ENCODE measurements at regions not wholly inside any gene's neighbourhood (a gene's known extent, or its start where the extent isn't known, plus 50 kb on each side); places are given as distances from the start of the nearest gene placed in this dataset.

GRCh38 chr15:31511707-31512310 is 185.2 kb downstream of the KLF13 start:
- no peak for TF ChIP-seq POLR2AphosphoS5 (IDR thresholded peaks at IDR 0.05)
- TF ChIP-seq, protein P1, sequence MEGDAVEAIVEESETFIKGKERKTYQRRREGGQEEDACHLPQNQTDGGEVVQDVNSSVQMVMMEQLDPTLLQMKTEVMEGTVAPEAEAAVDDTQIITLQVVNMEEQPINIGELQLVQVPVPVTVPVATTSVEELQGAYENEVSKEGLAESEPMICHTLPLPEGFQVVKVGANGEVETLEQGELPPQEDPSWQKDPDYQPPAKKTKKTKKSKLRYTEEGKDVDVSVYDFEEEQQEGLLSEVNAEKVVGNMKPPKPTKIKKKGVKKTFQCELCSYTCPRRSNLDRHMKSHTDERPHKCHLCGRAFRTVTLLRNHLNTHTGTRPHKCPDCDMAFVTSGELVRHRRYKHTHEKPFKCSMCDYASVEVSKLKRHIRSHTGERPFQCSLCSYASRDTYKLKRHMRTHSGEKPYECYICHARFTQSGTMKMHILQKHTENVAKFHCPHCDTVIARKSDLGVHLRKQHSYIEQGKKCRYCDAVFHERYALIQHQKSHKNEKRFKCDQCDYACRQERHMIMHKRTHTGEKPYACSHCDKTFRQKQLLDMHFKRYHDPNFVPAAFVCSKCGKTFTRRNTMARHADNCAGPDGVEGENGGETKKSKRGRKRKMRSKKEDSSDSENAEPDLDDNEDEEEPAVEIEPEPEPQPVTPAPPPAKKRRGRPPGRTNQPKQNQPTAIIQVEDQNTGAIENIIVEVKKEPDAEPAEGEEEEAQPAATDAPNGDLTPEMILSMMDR (IDR thresholded peaks at IDR 0.05) = no peak

All from prostate gland (tissue), 2 donors.